ENCODE measurements at regions not wholly inside any gene's neighbourhood (a gene's known extent, or its start where the extent isn't known, plus 50 kb on each side); places are given as distances from the start of the nearest gene placed in this dataset.

- no TSS peak for BruUV-seq (replicated peaks)
- no peak overlapping the region for H3K4me3 ChIP-seq (ENCODE audit: low read depth in 2 of 2, low read length in 2 of 2)
- peak overlapping the region; percentile 48; the same call in 1 of the 2 replicates for H3K27ac ChIP-seq (ENCODE audit: low read length)
- no peaks in the 10 kb centered on the region for H3K36me3 ChIP-seq (ENCODE audit: control insufficient read depth, insufficient read depth, low read length)
- no peak for DNase-seq (ENCODE audit: low read depth, low spot score)
- H3K9me3 ChIP-seq (ENCODE audit: control insufficient read depth, insufficient read depth, low read depth, low read length): no peaks in the 10 kb centered on the region
- ChIA-PET POLR2A (no interaction called here), CTCF (no interaction called here)
- no peak for TF ChIP-seq SIN3A (IDR thresholded peaks at IDR 0.05; ENCODE audit: borderline replicate concordance, insufficient read depth, low read depth, low read length)
- no peak for TF ChIP-seq TCF7L2 (IDR thresholded peaks at IDR 0.05; ENCODE audit: low read depth, low read length)
- in situ Hi-C loops (cut with HindIII; ENCODE audit: low pct_unique_long_range_greater_than_20kb, low sequenced_read_pairs) (no loop called here), intact Hi-C loops (cut with micrococcal nuclease; ENCODE audit: unreplicated experiment) (no loop called here)
- no peak for ATAC-seq
- H3K4me1 ChIP-seq (ENCODE audit: control insufficient read depth, insufficient read depth, low read length): peaks cover 8% of the 10 kb centered on the region; the same call in 1 of the 2 replicates
- H3K27me3 ChIP-seq (ENCODE audit: control insufficient read depth, insufficient read depth, low read length): no peaks in the 10 kb centered on the region
Measured at GRCh38 chr1:91585502-91585901, 84.9 kb downstream of the CDC7 start.

GRCh38 chr1:91585982-91586381, 85.3 kb downstream of the CDC7 start:
- BruUV-seq (replicated peaks): no TSS peak
- POLR2A ChIA-PET: no interaction called here
- in situ Hi-C loops (cut with HindIII; ENCODE audit: low pct_unique_long_range_greater_than_20kb, low sequenced_read_pairs) (no loop called here), intact Hi-C loops (cut with micrococcal nuclease; ENCODE audit: unreplicated experiment) (no loop called here)
- no peak for DNase-seq (ENCODE audit: low read depth, low spot score)
- CTCF ChIA-PET: interaction anchor here (0.6 kb wide), 1 partner anchor 342 kb away, joined by 3 read pairs; no protein-coding TSS in a partner anchor
- peak; percentile 74 for ATAC-seq
- Histone ChIP-seq H3K27me3 (ENCODE audit: control insufficient read depth, insufficient read depth, low read length) (no peaks in the 10 kb centered on the region), H3K9me3 (ENCODE audit: control insufficient read depth, insufficient read depth, low read depth, low read length) (no peaks in the 10 kb centered on the region), H3K4me3 (ENCODE audit: low read depth in 2 of 2, low read length in 2 of 2) (no peak overlapping the region), H3K27ac (ENCODE audit: low read length) (peak overlapping the region; percentile 48; the same call in 1 of the 2 replicates), H3K4me1 (ENCODE audit: control insufficient read depth, insufficient read depth, low read length) (peaks cover 8% of the 10 kb centered on the region; the same call in 1 of the 2 replicates), H3K36me3 (ENCODE audit: control insufficient read depth, insufficient read depth, low read length) (no peaks in the 10 kb centered on the region)
- TF ChIP-seq CTCF (IDR thresholded peaks at IDR 0.05): no peak
- TF ChIP-seq POLR2AphosphoS5 (IDR thresholded peaks at IDR 0.05; ENCODE audit: low read depth, low read length): no peak
- no peak for TF ChIP-seq SIN3A (IDR thresholded peaks at IDR 0.05; ENCODE audit: borderline replicate concordance, insufficient read depth, low read depth, low read length)
- no peak for TF ChIP-seq TCF7L2 (IDR thresholded peaks at IDR 0.05; ENCODE audit: low read depth, low read length)
- TF ChIP-seq REST (IDR thresholded peaks at IDR 0.05; ENCODE audit: insufficient read depth in 1 of 2, low read depth in 2 of 2, low read length in 1 of 2): no peak

- Histone ChIP-seq H3K4me1 (ENCODE audit: control insufficient read depth, insufficient read depth, low read length) (peaks cover 8% of the 10 kb centered on the region; the same call in 1 of the 2 replicates), H3K27me3 (ENCODE audit: control insufficient read depth, insufficient read depth, low read length) (no peaks in the 10 kb centered on the region), H3K9me3 (ENCODE audit: control insufficient read depth, insufficient read depth, low read depth, low read length) (no peaks in the 10 kb centered on the region), H3K36me3 (ENCODE audit: control insufficient read depth, insufficient read depth, low read length) (no peaks in the 10 kb centered on the region), H3K4me3 (ENCODE audit: low read depth in 2 of 2, low read length in 2 of 2) (no peak overlapping the region), H3K27ac (ENCODE audit: low read length) (no peak overlapping the region)
- CTCF ChIA-PET: no interaction called here
- TF ChIP-seq POLR2AphosphoS5 (IDR thresholded peaks at IDR 0.05; ENCODE audit: low read depth, low read length): no peak
- TF ChIP-seq TCF7L2 (IDR thresholded peaks at IDR 0.05; ENCODE audit: low read depth, low read length): no peak
- TF ChIP-seq CTCF (IDR thresholded peaks at IDR 0.05): no peak
- no peak for TF ChIP-seq REST (IDR thresholded peaks at IDR 0.05; ENCODE audit: insufficient read depth in 1 of 2, low read depth in 2 of 2, low read length in 1 of 2)
- TF ChIP-seq SIN3A (IDR thresholded peaks at IDR 0.05; ENCODE audit: borderline replicate concordance, insufficient read depth, low read depth, low read length): no peak
- ATAC-seq: no peak
- BruUV-seq (replicated peaks): no TSS peak
- POLR2A ChIA-PET: no interaction called here
- intact Hi-C loops (cut with micrococcal nuclease; ENCODE audit: unreplicated experiment): no loop called here
- DNase-seq (ENCODE audit: low read depth, low spot score): no peak
- in situ Hi-C loops (cut with HindIII; ENCODE audit: low pct_unique_long_range_greater_than_20kb, low sequenced_read_pairs): no loop called here
Measured at GRCh38 chr1:91589437-91589836, 88.8 kb downstream of the CDC7 start.

All from Panc1 (cell line).